Activated CD8-positive, alpha-beta T cell treated with anti-CD3 and anti-CD28 coated beads, Interleukin-2, amount 10 ng/mL, durations not matched to agents 7 days and 5 days (primary cell): ENCODE measurements at regions not wholly inside any gene's neighbourhood (a gene's known extent, or its start where the extent isn't known, plus 50 kb on each side); places are given as distances from the start of the nearest gene placed in this dataset.

Experiments
- ATAC-seq: fragments of 150-1000 bp; cut with Tn5 transposase; one replicate; pipeline ENCODE4 v1.10.0; 2021; ENCODE audit warnings: moderate library complexity
- CTCF ChIA-PET: fragments of 350-600 bp; sonication (Branson Sonifier 250); formaldehyde crosslinking; loops from one replicate; lab custom pipeline; 2021; ENCODE audit warnings: antibody characterized with exemption; lab: Charles Lee
- POLR2A ChIA-PET: fragments of 350-600 bp; sonication (Branson Sonifier 250); formaldehyde crosslinking; loops from one replicate; lab custom pipeline; 2021; ENCODE audit warnings: antibody characterized with exemption; lab: Charles Lee
- DNase-seq: peaks from one replicate; pipeline ENCODE4 v3.0.0-alpha.2; 2020
- H3K27ac Mint-ChIP-seq: one replicate; pipeline ENCODE4 v1.8.0; 2021; ENCODE audit warnings: mild to moderate bottlenecking, mixed read lengths
- H3K27me3 Mint-ChIP-seq: one replicate; pipeline ENCODE4 v1.8.0; 2021; ENCODE audit warnings: low read depth, mixed read lengths
- H3K36me3 Mint-ChIP-seq: one replicate; pipeline ENCODE4 v1.8.0; 2021; ENCODE audit warnings: low read depth, mixed read lengths
- H3K4me1 Mint-ChIP-seq: one replicate; pipeline ENCODE4 v1.8.0; 2021; ENCODE audit warnings: low read depth, mixed read lengths
- H3K4me3 Mint-ChIP-seq: one replicate; pipeline ENCODE4 v1.8.0; 2021; ENCODE audit warnings: mild to moderate bottlenecking, mixed read lengths
- H3K9me3 Mint-ChIP-seq: one replicate; pipeline ENCODE4 v1.8.0; 2022; ENCODE audit warnings: mixed read lengths; ENCODE audit not compliant: insufficient read depth

- Mint-ChIP-seq H3K4me3 (no peak overlapping the region), H3K9me3 (peaks cover 2% of the 10 kb centered on the region), H3K4me1 (peaks cover 5% of the 10 kb centered on the region), H3K36me3 (peaks cover under 1% of the 10 kb centered on the region), H3K27me3 (no peaks in the 10 kb centered on the region), H3K27ac (no peak overlapping the region)
- CTCF ChIA-PET = no interaction called here
- no peak for DNase-seq
- no peak for ATAC-seq
- POLR2A ChIA-PET = no interaction called here
Measured at GRCh38 chr3:31392568-31392967, 140.2 kb upstream of the STT3B start.

GRCh38 chr3:31399271-31399670 is 133.5 kb upstream of the STT3B start:
- H3K4me3 Mint-ChIP-seq = no peak overlapping the region
- H3K4me1 Mint-ChIP-seq = peaks cover 30% of the 10 kb centered on the region
- DNase-seq = peak; percentile 48
- CTCF ChIA-PET = no interaction called here
- peak overlapping the region; percentile 69 for H3K27ac Mint-ChIP-seq
- peak; percentile 65 for ATAC-seq
- no peaks in the 10 kb centered on the region for H3K27me3 Mint-ChIP-seq
- peaks cover 9% of the 10 kb centered on the region for H3K36me3 Mint-ChIP-seq
- H3K9me3 Mint-ChIP-seq = peaks cover 14% of the 10 kb centered on the region
- POLR2A ChIA-PET = no interaction called here

GRCh38 chr3:31402117-31402516 is 130.6 kb upstream of the STT3B start:
- Mint-ChIP-seq H3K9me3 (peaks cover 14% of the 10 kb centered on the region), H3K27me3 (no peaks in the 10 kb centered on the region), H3K27ac (no peak overlapping the region), H3K36me3 (peaks cover 9% of the 10 kb centered on the region), H3K4me1 (peaks cover 30% of the 10 kb centered on the region), H3K4me3 (no peak overlapping the region)
- DNase-seq = no peak
- ChIA-PET POLR2A (no interaction called here), CTCF (interaction anchor here (0.8 kb wide), 1 partner anchor 8 kb away, joined by 3 read pairs; no protein-coding TSS in a partner anchor)
- ATAC-seq = no peak

DNA sequence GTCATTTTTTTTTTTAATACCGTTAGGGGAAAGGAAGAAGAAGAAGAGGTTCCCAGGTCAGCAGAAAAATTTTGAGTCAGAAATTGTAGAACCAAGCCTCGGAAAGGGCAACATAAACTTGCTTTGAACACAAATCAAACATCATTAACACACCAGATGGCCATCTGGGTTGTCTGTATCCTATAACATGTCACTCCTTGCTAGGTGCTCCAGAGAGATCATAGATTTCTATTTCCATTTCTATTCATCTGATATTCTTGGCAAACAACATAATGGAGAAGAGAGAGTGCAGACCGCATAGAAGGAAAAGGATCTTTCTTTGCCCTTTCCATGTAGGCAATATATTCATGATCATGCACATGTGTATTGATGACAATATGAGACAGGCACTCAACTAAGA is 129.5 kb upstream of the STT3B start:
- H3K4me1 Mint-ChIP-seq = peaks cover 30% of the 10 kb centered on the region
- peaks cover 9% of the 10 kb centered on the region for H3K36me3 Mint-ChIP-seq
- ATAC-seq (no peak), DNase-seq (no peak)
- H3K27me3 Mint-ChIP-seq = no peaks in the 10 kb centered on the region
- peaks cover 14% of the 10 kb centered on the region for H3K9me3 Mint-ChIP-seq
- no peak overlapping the region for H3K4me3 Mint-ChIP-seq
- ChIA-PET POLR2A (no interaction called here), CTCF (no interaction called here)
- no peak overlapping the region for H3K27ac Mint-ChIP-seq

DNA sequence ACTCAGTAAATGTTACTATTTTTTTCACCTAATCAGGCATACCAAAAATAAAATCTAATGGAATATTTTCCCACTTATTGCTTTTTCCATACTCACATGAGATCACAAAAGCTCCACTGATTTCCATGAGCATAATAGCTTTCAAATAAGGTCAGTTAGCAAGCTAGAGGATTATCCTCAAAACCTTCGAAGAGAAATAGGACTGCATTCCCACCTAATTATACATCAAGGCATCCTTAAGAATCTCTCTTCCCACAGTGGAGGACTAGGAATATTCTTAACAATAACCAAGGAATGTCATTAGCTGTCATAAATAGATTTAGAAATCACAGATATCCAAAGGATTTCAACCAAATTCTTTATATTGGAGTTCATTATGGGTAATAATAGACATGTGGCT is 127.9 kb upstream of the STT3B start:
- Mint-ChIP-seq H3K27me3 (no peaks in the 10 kb centered on the region), H3K9me3 (peaks cover 14% of the 10 kb centered on the region), H3K4me3 (no peak overlapping the region), H3K4me1 (peaks cover 21% of the 10 kb centered on the region), H3K27ac (no peak overlapping the region), H3K36me3 (peaks cover 4% of the 10 kb centered on the region)
- DNase-seq = no peak
- no peak for ATAC-seq
- ChIA-PET POLR2A (no interaction called here), CTCF (interaction anchor here (1.2 kb wide), 1 partner anchor 126 kb away, joined by 3 read pairs; no protein-coding TSS in a partner anchor)

DNA sequence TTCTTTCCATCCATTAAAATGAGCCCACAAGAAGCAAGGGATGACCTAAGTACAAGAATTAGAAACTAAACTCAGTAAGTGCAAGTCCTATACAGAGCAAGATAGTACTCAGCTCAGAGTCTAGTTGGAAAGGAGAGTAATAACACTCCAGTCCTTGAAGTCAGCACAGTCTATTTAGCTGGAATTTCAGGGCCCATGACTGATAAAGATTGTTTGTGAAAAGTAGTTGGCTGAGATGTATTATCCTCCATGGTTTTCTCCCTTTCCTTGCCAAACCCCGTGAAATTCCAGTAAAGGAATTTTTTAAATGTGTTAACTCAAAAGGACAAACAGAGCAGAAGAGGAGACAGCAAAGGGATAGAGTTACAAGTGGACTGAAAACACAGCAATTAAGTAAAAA is 127.2 kb upstream of the STT3B start:
- Mint-ChIP-seq H3K4me3 (no peak overlapping the region), H3K27me3 (no peaks in the 10 kb centered on the region), H3K27ac (no peak overlapping the region), H3K36me3 (peaks cover 4% of the 10 kb centered on the region), H3K9me3 (peaks cover 9% of the 10 kb centered on the region), H3K4me1 (peaks cover 15% of the 10 kb centered on the region)
- POLR2A ChIA-PET = no interaction called here
- DNase-seq (no peak), ATAC-seq (no peak)
- CTCF ChIA-PET = interaction anchor here (1.2 kb wide), 1 partner anchor 126 kb away, joined by 3 read pairs; no protein-coding TSS in a partner anchor

DNA sequence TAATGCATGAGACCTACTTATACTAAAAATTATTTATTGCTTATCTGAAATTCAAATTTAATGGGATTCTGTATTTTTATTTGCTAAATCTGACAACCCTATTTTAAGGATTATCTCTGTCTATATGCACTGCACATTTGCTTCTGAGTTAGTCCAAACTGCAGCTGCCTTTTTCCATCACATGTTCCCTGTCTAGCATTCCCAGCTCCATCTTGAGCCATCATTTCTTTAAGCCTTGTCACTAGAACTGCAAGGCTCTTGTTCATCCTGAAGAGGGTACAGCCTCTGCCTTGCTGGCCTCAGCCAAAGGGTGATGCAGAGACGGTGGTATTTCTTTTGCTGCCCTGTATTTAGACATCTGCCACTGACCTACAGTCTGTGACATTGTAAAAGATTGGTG is 125.8 kb upstream of the STT3B start:
- peaks cover 4% of the 10 kb centered on the region for H3K9me3 Mint-ChIP-seq
- POLR2A ChIA-PET = no interaction called here
- H3K27ac Mint-ChIP-seq = no peak overlapping the region
- H3K36me3 Mint-ChIP-seq = no peaks in the 10 kb centered on the region
- ATAC-seq = no peak
- no peak overlapping the region for H3K4me3 Mint-ChIP-seq
- DNase-seq = no peak
- H3K27me3 Mint-ChIP-seq = no peaks in the 10 kb centered on the region
- CTCF ChIA-PET = no interaction called here
- H3K4me1 Mint-ChIP-seq = peaks cover 11% of the 10 kb centered on the region

- H3K4me1 Mint-ChIP-seq = peaks cover 5% of the 10 kb centered on the region
- H3K27me3 Mint-ChIP-seq = no peaks in the 10 kb centered on the region
- H3K36me3 Mint-ChIP-seq = no peaks in the 10 kb centered on the region
- H3K4me3 Mint-ChIP-seq = no peak overlapping the region
- DNase-seq (no peak), ATAC-seq (no peak)
- no peak overlapping the region for H3K27ac Mint-ChIP-seq
- peaks cover 4% of the 10 kb centered on the region for H3K9me3 Mint-ChIP-seq
- POLR2A ChIA-PET = no interaction called here
- CTCF ChIA-PET = no interaction called here
Measured at GRCh38 chr3:31407665-31408064, 125.1 kb upstream of the STT3B start.

- DNase-seq (no peak), ATAC-seq (no peak)
- Mint-ChIP-seq H3K4me3 (no peak overlapping the region), H3K9me3 (no peaks in the 10 kb centered on the region), H3K27ac (no peak overlapping the region), H3K36me3 (no peaks in the 10 kb centered on the region), H3K27me3 (no peaks in the 10 kb centered on the region), H3K4me1 (peaks cover 5% of the 10 kb centered on the region)
- ChIA-PET POLR2A (no interaction called here), CTCF (interaction anchor here (0.6 kb wide), 1 partner anchor 123 kb away, joined by 3 read pairs; no protein-coding TSS in a partner anchor)
Measured at GRCh38 chr3:31408720-31409119, 124.0 kb upstream of the STT3B start.

- Mint-ChIP-seq H3K36me3 (no peaks in the 10 kb centered on the region), H3K27me3 (no peaks in the 10 kb centered on the region), H3K4me3 (no peak overlapping the region), H3K4me1 (peaks cover 5% of the 10 kb centered on the region), H3K9me3 (no peaks in the 10 kb centered on the region), H3K27ac (no peak overlapping the region)
- ChIA-PET CTCF (no interaction called here), POLR2A (no interaction called here)
- DNase-seq = no peak
- no peak for ATAC-seq
Measured at GRCh38 chr3:31409389-31409788, 123.3 kb upstream of the STT3B start.

GRCh38 chr3:31409866-31410265 is 122.9 kb upstream of the STT3B start:
- ATAC-seq (no peak), DNase-seq (no peak)
- no peaks in the 10 kb centered on the region for H3K27me3 Mint-ChIP-seq
- POLR2A ChIA-PET = no interaction called here
- H3K4me1 Mint-ChIP-seq = peaks cover 5% of the 10 kb centered on the region
- H3K27ac Mint-ChIP-seq = no peak overlapping the region
- CTCF ChIA-PET = interaction anchor here (0.8 to 1.0 kb wide), 2 partner anchors 8 to 9 kb away, joined by 3 read pairs; no protein-coding TSS in a partner anchor
- no peaks in the 10 kb centered on the region for H3K9me3 Mint-ChIP-seq
- no peaks in the 10 kb centered on the region for H3K36me3 Mint-ChIP-seq
- no peak overlapping the region for H3K4me3 Mint-ChIP-seq

DNA sequence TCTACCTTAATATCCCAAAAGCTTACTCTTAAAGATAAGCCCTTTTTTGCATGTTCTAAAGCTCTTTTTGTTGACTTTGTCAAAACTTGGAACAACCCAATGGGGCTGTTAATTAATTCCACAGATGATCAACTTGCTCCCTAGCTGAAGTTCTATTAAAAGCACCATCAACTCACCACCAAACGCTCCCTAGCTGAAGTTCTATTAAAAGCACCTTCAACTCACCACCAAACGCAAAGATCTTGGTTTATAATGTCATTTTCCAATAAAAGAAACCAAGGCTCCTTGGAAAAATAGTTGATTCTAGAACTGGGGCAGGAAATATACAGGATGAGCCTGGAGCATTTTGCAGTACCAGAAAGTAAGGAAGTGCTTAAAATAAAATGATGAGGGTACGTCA is 122.3 kb upstream of the STT3B start:
- no peak for ATAC-seq
- CTCF ChIA-PET = interaction anchor here (0.8 to 1.0 kb wide), 2 partner anchors 8 to 9 kb away, joined by 3 read pairs; no protein-coding TSS in a partner anchor
- Mint-ChIP-seq H3K27ac (no peak overlapping the region), H3K4me3 (no peak overlapping the region), H3K9me3 (no peaks in the 10 kb centered on the region), H3K4me1 (peaks cover 5% of the 10 kb centered on the region), H3K36me3 (no peaks in the 10 kb centered on the region), H3K27me3 (no peaks in the 10 kb centered on the region)
- DNase-seq = no peak
- POLR2A ChIA-PET = no interaction called here

- CTCF ChIA-PET = no interaction called here
- Mint-ChIP-seq H3K9me3 (no peaks in the 10 kb centered on the region), H3K27ac (no peak overlapping the region), H3K4me1 (peaks cover 5% of the 10 kb centered on the region), H3K4me3 (no peak overlapping the region), H3K27me3 (no peaks in the 10 kb centered on the region), H3K36me3 (no peaks in the 10 kb centered on the region)
- POLR2A ChIA-PET = no interaction called here
- ATAC-seq = no peak
- DNase-seq = no peak
Measured at GRCh38 chr3:31412832-31413231, 119.9 kb upstream of the STT3B start.
